ENCODE measurements at regions not wholly inside any gene's neighbourhood (a gene's known extent, or its start where the extent isn't known, plus 50 kb on each side); places are given as distances from the start of the nearest gene placed in this dataset.

DNA sequence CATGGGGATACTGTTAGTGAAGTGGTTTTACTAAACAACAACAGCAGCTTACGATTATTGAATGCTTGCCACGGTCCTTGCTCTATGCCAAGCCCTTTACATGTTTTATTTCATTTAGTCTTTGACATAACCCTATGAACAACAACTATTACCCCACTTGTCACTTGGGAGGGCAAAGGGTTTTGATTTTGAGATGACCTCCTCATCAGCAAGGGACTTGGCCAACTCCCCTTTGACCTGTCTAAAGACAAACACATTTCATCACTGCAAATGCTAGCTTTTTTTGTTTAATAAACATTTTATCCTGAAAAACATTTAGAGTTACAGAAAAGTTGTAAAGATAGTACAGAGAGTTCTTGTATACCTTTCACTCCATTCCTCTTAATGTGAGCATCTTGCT lies 152.5 kb upstream of the WNT4 start:
- TF ChIP-seq EP300 (IDR thresholded peaks at IDR 0.05; ENCODE audit: low read depth) (no peak), POLR2A (IDR thresholded peaks at IDR 0.05) (no peak), CTCF (IDR thresholded peaks at IDR 0.05) (no peak)
